NOMO-1 treated with DMSO at 0.1 percent for 48 hours (cell line): ENCODE measurements at regions not wholly inside any gene's neighbourhood (a gene's known extent, or its start where the extent isn't known, plus 50 kb on each side); places are given as distances from the start of the nearest gene placed in this dataset.
"Not testable (repeated sequence)": the region's sequence is repeated elsewhere in the genome, so short reads cannot be mapped to it uniquely, and the experiment has no call there.

ENCODE experiments used
- DNase-seq: peaks from one replicate; lab custom pipeline; 2025; ENCODE audit not compliant: unreplicated experiment; lab: John Stamatoyannopoulos, UW

DNA sequence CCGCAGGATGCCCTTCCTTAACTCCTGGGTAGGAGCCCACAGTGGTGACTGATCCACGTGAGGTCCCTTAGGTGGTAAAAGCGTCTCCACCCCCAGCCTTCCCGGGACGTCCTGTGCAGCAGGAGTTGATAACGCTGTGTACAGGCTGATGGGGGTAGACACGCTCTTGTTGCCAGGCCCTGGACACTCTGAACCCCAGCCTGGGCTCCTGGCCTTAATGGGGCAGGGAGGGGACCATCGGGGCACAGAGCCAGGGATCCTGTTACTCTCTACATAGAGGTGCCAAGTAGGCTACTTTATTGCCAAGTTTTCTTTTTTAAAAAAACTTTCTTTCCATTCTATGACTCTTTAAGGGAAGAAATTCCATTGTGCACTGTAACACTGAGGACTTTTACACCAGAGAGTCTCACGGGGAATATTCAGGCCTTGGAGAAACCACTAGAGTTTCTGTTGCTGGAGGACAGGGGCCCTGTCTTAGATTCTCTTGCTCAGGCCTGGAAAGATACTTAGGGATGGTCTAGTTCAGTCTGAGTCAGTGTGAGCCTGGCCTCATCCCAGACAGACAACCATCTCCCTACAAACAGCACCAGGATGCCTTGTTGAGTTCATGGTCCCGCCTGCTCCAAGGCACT, 104.3 kb upstream of the RNU6-1 start:
- no peak for DNase-seq

- DNase-seq, result no peak
Observed at GRCh38 chr15:67945131-67945530, 105.3 kb upstream of the RNU6-1 start.

DNA sequence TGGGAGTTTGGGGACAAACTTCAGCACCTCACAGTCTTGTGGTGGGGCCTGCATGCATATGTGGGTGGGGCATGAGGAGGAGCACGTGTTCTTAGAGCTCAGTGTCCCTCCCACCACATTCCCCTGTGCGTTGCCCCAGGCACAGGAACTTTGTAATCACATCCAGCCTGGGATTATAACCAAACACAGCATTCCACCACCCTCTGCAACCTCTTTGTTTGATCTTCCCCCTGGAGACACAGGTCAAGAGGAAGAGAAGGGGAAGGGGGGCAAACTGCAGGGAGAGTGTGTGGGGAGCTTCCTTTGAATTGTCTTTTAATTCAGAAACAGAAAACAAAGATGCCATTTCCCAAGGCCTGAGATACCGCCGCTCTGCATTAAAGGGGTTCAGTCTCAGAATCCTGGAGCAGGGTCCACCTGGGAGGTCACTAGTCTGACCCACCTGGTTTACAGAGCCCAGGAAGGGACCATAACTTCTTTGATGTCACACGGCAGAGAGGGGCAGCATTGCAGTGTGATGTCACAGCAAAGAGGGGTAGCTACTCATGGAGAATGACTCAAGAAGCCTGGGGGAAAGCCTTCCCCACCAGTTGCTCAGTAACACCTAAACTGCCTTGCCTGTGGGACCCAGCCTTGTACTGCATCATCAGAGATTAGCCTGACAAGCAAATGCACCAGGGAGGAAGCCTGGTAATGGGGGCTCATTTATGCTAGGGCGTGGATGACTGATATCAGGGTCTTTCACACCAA, 106.3 kb upstream of the RNU6-1 start:
- DNase-seq, result no peak

DNA sequence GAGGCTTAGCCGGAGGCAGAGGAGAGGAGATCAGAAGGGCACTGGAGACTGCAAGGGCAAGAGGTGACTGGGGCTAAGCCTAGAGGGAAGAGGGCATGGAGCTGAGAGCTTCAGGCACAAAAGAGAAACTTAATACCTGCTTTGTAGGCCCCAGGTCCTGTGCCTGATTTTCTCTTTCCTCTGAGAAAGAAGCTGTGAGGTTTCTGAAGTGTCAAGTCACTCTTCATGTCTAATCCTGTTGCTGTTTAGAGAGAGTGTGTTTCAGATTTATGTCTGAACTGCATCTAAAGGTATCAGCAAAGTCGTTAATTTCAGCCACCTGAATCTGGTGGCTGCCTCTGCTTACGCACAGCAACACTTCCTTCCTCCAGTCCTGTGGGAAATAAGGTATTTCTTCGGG, 106.9 kb upstream of the RNU6-1 start:
- DNase-seq, result peak; percentile 5

GRCh38 chr15:67947254-67948039, 106.7 kb upstream of the PIAS1 start:
- DNase-seq, result no peak

DNA sequence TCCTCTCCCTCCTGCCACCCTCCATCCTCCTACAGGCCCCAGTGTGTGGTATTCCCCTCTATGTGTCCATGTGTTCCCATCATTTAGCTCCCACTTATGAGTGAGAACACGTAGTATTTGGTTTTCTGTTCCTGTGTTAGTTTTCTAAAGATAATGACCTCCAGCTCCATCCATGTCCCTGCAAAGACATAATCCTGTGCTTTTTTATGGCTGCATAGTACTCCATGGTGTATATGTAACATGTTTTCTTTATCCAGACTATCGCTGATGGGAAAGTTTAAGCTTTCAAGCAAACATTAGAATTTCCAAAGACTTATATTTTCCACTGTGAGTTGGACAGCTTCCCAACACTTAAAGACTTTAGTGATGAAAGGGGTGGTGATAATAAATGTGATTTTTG, 105.9 kb upstream of the PIAS1 start:
- DNase-seq, result no peak

DNA sequence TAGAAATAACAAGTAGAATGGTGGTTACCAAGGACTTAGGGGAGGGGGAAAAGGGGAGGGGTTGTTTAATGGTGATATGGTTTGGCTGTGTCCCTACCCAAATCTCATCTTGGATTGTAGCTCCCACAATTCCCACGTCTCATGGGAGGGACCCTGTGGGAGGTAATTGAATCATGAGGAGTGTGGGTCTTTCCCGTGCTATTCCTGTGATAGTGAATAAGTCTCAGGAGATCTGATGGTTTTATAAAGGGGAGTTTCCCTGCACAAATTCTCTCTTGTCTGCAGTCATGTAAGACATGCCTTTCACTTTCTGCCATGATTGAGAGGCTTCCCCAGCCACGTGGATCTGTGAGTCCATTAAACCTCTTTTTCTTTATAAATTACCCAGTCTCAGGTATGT, 102.9 kb upstream of the PIAS1 start:
- not testable (repeated sequence) for DNase-seq

DNA sequence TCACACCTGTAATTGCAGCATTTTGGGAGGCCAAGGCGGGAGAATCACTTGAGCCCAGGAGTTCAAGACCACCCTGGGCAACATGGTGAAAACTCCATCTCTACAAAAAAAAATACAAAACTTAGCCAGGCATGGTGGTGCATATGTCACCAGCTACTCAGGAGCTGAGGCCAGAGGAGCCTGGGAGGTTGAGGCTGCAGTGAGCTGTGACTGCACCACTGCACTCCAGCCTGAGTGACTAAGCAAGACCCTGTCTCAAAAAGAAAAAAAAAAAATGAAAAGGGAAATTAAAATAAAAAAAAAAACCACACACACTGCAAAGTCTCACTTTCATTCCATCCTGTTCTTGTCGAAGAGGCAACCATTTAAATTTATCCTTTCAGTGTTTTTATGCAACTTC, 100.8 kb upstream of the PIAS1 start:
- peak; percentile 12 for DNase-seq

- DNase-seq, result peak; percentile 87
Observed at GRCh38 chr15:67955252-67955651, 98.9 kb upstream of the PIAS1 start.

- no peak for DNase-seq
Observed at GRCh38 chr15:67957435-67958132, 96.5 kb upstream of the PIAS1 start.

DNA sequence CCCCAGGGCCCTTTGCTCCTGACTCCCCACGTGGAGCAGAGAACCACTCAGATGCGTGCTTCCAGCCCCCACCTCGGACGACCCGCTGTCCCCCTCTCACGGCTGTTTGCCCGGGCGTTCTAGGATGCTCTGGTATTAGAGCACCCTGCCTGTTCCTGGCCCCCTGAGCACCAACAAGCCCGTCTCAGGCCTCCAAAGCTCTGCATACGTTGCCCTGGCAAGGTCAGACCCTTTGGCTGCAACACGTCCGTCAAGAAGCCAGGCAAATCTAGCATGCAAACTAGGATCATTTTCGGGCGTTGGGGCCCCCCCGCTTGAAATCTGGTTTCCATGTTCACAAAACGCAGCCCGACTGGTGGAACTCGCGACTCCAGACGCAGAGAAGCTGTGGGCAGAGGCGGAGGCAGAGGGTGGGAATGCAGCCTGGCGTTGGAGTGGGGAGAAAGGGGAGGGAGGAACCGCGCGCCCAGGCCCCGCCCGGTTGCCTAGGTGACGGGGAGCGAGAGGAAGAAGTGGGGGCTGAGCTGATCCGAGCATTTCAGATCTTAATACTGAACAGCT, 86.2 kb upstream of the PIAS1 start:
- peak; percentile 42 for DNase-seq

DNA sequence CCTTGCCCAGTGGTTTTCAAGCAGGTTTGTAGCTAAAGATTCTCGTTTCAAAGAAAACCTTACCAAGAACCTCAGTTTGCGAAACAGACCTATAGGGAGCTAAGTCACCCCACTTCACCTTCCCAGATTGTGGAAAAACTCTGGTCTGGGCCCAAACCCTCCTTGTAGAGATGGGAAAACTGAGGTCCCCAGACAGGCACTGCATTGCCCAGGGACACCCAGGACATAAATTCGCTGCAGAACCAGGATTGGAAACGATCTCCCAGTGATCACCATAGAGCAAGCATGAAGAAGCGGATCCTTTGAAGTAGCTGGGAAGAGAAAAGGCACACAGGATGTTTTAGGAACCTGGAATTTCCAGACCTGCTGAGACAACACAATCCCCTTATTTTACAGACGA, 85.6 kb upstream of the PIAS1 start:
- no peak for DNase-seq

GRCh38 chr15:67968966-67969365, 85.1 kb upstream of the PIAS1 start:
- DNase-seq, result no peak

- no peak for DNase-seq
Observed at GRCh38 chr15:67969892-67970291, 84.2 kb upstream of the PIAS1 start.

DNA sequence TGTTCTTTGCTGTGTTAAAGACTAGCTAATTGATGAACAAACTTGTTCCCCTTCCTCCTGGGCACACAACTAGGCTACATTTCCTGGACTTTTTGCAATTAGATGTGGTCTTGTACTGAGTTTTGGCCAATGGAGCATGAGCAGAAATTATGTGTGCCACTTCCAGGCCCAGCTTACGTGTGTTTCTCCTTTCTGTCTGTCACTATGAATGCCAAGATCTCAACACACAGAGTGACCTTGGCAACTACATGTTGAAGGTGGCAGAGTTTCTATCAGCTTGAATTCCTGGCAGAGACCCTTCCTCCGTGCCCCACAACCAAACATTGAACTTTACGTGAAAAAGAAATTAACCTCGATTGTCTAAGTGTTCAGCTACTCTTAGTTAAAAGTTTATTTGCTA, 81.7 kb upstream of the PIAS1 start:
- no peak for DNase-seq

- no peak for DNase-seq
Observed at GRCh38 chr15:67973846-67974245, 80.3 kb upstream of the PIAS1 start.

GRCh38 chr15:67976506-67977073, 77.5 kb upstream of the PIAS1 start:
- no peak for DNase-seq

DNA sequence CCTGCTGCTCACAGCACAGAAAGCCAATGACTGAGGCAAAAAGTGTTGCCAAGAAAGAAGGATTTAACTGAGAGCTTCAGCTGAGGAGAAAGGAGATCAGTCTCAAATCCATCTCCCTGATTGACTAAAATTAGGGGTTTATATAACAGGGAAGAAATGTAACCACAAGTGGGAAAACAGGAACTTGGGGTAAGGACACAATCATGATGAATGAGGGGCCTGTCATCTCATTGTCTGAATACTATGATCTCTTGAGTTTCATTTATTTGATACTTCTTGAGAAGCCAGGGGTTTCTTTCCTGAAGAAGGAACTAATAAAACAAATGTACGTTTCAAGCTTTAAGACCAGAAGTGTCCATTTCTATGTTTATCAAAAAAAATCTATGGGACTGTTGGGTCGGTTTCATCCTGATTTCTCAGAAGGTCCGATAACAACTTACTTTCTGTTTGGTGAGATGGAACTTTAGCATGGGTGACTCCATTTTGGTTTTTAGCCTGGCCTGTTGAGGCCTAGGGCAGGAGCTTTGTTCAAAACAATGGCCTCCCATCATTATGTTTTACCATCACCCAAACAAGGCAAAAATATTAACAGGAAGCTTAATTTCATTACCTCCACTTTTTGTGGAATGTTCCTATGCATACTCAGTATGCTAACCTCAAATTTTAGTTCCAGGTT, 76.6 kb upstream of the PIAS1 start:
- DNase-seq, result no peak

DNA sequence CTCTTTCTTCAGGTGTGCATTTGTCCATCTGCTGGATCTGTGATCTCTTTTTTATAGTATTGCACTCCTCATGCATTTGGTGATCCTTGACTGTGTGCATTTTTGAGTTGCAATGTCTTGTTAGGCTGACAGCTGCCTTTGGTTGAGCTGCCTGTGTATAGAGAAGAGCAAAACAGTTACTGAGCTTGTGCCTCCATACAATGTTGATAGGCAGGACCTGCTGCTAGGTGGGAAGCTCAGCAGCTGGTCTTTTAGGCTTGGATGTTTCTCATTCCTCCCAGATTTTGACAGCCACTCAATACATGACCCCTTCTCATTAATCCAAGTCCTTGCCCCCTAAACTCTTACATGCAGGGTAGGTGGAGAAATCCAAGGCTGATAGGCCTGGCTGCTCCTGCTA, 74.8 kb upstream of the PIAS1 start:
- DNase-seq, result no peak

DNA sequence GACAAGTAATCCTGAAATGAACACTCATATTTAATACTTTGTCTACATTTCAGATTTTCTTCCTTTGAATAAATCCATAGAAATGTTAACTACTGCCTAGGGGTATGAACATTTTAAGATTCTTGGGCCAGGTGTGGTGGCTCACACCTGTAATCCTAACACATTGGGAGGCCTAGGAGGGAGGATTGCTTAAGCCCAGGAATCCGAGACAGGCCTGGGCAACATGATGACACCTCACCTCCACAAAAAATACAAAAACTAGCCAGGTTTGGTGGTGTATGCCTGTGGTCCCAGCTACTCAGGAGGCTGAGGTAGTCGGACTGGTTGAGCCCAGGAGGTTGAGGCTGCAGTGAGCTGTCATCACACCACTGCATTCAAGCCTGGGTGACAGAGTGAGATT, 73.9 kb upstream of the PIAS1 start:
- DNase-seq, result no peak
